HepG2 (cell line): ENCODE measurements at regions not wholly inside any gene's neighbourhood (a gene's known extent, or its start where the extent isn't known, plus 50 kb on each side); places are given as distances from the start of the nearest gene placed in this dataset.

Experiments
- ARNT ChIP-seq: fragments of 450-650 bp; IDR thresholded peaks from 2 replicates; pipeline ENCODE4 v1.6.1; 2017
- ARNTL ChIP-seq: sonication (generic); formaldehyde crosslinking; IDR thresholded peaks from 2 replicates; pipeline ENCODE4 v1.4.0; 2020; ENCODE audit warnings: mild to moderate bottlenecking, missing genetic modification reagents
- DNMT1 ChIP-seq: sonication (generic); formaldehyde crosslinking; IDR thresholded peaks from 2 replicates; pipeline ENCODE4 v1.5.1; 2020; ENCODE audit warnings: mild to moderate bottlenecking, missing genetic modification reagents
- ELK4 ChIP-seq: sonication (generic); formaldehyde crosslinking; IDR thresholded peaks from 2 replicates; pipeline ENCODE4 v1.9.0; 2021; ENCODE audit warnings: missing genetic modification reagents, borderline replicate concordance
- IKZF5 ChIP-seq: IDR thresholded peaks from 2 replicates; pipeline ENCODE4 v1.6.1; 2018; ENCODE audit warnings: missing genetic modification reagents, mild to moderate bottlenecking, missing compliant biosample characterization
- KDM6A ChIP-seq: IDR thresholded peaks from 2 replicates; pipeline ENCODE4 v1.6.1; 2016; ENCODE audit warnings: low read depth
- MYC ChIP-seq: sonication (generic); formaldehyde crosslinking; IDR thresholded peaks from 2 replicates; pipeline ENCODE4 v1.9.0; 2021; ENCODE audit warnings: missing genetic modification reagents, borderline replicate concordance
- PCBP1 ChIP-seq: fragments of 200-400 bp; formaldehyde crosslinking; IDR thresholded peaks from 2 replicates; pipeline ENCODE4 v1.6.1; 2017; ENCODE audit warnings: mild to moderate bottlenecking, low read depth, low read length, borderline replicate concordance
- PITX1 ChIP-seq: sonication (generic); formaldehyde crosslinking; IDR thresholded peaks from 2 replicates; pipeline ENCODE4 v1.5.1; 2020; ENCODE audit warnings: mild to moderate bottlenecking, missing genetic modification reagents
- RFXANK ChIP-seq: IDR thresholded peaks from 2 replicates; pipeline ENCODE4 v1.6.1; 2016
- SP2 ChIP-seq: sonication (generic); formaldehyde crosslinking; IDR thresholded peaks from 2 replicates; pipeline ENCODE4 v1.5.1; 2020; ENCODE audit warnings: mild to moderate bottlenecking, missing genetic modification reagents
- SRSF4 ChIP-seq: fragments of 200-400 bp; formaldehyde crosslinking; IDR thresholded peaks from one replicate; pipeline ENCODE4 v1.6.1; 2018; ENCODE audit warnings: mild to moderate bottlenecking, low read depth, low read length, moderate library complexity; ENCODE audit not compliant: poor library complexity, severe bottlenecking
- STAG1 ChIP-seq: sonication (generic); formaldehyde crosslinking; IDR thresholded peaks from 2 replicates; pipeline ENCODE4 v1.4.0; 2020; ENCODE audit warnings: missing genetic modification reagents
- ZNF441 ChIP-seq: sonication (generic); formaldehyde crosslinking; IDR thresholded peaks from 2 replicates; pipeline ENCODE4 v1.7.0; 2021; ENCODE audit warnings: missing genetic modification reagents, borderline replicate concordance
- ZNF446 ChIP-seq: sonication (generic); formaldehyde crosslinking; IDR thresholded peaks from 2 replicates; pipeline ENCODE4 v1.5.0; 2020; ENCODE audit warnings: mild to moderate bottlenecking, missing genetic modification reagents
- ZSCAN12 ChIP-seq: sonication (generic); formaldehyde crosslinking; IDR thresholded peaks from 2 replicates; pipeline ENCODE4 v1.9.0; 2021; ENCODE audit warnings: mild to moderate bottlenecking, missing genetic modification reagents
- TF ChIP-seq, protein P1 (sequence below): sonication (generic); formaldehyde crosslinking; IDR thresholded peaks from 2 replicates; pipeline ENCODE4 v1.4.0; 2020; ENCODE audit warnings: missing genetic modification reagents, low read depth, mild to moderate bottlenecking, borderline replicate concordance
- TF ChIP-seq, protein P2 (sequence below): sonication (generic); formaldehyde crosslinking; IDR thresholded peaks from 2 replicates; pipeline ENCODE4 v1.5.1; 2020; ENCODE audit warnings: mild to moderate bottlenecking, missing genetic modification reagents, borderline replicate concordance
- TF ChIP-seq, protein P3 (sequence below): IDR thresholded peaks from 2 replicates; pipeline ENCODE4 v1.6.1; 2016

DNA sequence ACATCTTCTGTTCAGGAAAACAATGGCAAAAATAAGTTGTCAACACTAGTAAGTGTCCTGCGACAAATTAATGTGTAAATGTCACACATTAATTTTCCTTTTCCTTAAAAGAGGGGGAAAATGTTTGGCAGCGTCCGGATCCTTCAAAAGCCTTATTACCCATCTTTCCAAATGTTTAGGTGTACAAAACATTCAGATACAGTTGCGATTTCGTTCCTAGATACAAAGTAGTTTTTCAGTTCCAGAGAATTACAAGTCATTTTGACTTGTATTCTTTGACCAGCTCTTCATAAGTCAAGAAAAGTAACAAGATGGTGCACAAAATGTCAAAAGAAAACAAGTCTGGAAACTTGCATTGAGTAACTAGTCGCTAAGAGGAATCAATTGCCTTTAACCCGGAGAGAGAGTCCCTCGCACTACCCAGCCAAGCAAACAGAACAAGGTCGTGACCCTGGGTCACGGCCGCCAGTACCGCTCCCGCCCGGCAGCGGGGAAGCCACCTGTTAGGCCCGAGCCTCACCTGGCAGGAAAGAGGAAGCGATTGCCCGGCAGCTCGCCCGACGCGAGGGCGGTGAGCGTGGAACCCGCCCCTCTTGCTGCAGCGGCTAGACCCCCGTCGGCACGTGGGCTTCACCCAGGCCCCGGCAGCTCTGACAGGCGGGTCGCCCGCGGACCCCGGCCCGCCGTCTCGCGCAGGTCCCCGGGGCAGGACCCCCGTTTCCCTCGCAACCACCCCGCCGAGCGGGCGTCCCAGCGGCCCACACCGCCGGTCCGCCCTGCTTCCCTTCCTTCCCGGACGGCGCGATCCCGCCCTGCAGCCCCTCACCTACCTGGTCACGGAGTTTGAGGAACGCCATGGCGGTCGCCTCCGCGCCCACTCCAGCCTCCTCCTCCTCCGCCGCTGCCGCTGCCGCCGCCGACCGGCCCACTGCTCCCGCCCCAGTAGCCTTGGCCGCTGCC, 61.0 kb upstream of the ANKRD28 start (continued):
- TF ChIP-seq IKZF5, result peak; percentile 89
- TF ChIP-seq DNMT1 (CRISPR knock-in tag), result 0 out of 2 replicates have a peak, but pooled peaks have one; percentile 62
- no peak for TF ChIP-seq ZSCAN12 (CRISPR knock-in tag)
- peak; percentile 45; the same call in 1 of the 2 replicates for TF ChIP-seq ARNTL (CRISPR knock-in tag)
- TF ChIP-seq KDM6A (CRISPR knock-in tag), result no peak
- TF ChIP-seq, protein P1, sequence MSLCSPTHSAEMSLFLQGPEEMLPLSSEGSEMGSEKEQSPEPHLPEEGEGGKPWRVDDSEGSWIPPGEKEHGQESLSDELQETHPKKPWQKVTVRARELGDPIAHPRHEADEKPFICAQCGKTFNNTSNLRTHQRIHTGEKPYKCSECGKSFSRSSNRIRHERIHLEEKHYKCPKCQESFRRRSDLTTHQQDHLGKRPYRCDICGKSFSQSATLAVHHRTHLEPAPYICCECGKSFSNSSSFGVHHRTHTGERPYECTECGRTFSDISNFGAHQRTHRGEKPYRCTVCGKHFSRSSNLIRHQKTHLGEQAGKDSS (CRISPR knock-in tag), result 0 out of 2 replicates have a peak, but pooled peaks have one; percentile 50
- no peak for TF ChIP-seq SRSF4
- 0 out of 2 replicates have a peak, but pooled peaks have one; percentile 28 for TF ChIP-seq ELK4 (CRISPR knock-in tag)
- TF ChIP-seq, protein P2, sequence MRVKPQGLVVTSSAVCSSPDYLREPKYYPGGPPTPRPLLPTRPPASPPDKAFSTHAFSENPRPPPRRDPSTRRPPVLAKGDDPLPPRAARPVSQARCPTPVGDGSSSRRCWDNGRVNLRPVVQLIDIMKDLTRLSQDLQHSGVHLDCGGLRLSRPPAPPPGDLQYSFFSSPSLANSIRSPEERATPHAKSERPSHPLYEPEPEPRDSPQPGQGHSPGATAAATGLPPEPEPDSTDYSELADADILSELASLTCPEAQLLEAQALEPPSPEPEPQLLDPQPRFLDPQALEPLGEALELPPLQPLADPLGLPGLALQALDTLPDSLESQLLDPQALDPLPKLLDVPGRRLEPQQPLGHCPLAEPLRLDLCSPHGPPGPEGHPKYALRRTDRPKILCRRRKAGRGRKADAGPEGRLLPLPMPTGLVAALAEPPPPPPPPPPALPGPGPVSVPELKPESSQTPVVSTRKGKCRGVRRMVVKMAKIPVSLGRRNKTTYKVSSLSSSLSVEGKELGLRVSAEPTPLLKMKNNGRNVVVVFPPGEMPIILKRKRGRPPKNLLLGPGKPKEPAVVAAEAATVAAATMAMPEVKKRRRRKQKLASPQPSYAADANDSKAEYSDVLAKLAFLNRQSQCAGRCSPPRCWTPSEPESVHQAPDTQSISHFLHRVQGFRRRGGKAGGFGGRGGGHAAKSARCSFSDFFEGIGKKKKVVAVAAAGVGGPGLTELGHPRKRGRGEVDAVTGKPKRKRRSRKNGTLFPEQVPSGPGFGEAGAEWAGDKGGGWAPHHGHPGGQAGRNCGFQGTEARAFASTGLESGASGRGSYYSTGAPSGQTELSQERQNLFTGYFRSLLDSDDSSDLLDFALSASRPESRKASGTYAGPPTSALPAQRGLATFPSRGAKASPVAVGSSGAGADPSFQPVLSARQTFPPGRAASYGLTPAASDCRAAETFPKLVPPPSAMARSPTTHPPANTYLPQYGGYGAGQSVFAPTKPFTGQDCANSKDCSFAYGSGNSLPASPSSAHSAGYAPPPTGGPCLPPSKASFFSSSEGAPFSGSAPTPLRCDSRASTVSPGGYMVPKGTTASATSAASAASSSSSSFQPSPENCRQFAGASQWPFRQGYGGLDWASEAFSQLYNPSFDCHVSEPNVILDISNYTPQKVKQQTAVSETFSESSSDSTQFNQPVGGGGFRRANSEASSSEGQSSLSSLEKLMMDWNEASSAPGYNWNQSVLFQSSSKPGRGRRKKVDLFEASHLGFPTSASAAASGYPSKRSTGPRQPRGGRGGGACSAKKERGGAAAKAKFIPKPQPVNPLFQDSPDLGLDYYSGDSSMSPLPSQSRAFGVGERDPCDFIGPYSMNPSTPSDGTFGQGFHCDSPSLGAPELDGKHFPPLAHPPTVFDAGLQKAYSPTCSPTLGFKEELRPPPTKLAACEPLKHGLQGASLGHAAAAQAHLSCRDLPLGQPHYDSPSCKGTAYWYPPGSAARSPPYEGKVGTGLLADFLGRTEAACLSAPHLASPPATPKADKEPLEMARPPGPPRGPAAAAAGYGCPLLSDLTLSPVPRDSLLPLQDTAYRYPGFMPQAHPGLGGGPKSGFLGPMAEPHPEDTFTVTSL (CRISPR knock-in tag), result no peak; the same call in 1 of the 2 replicates
- TF ChIP-seq STAG1, result peak; percentile 21; the same call in 1 of the 2 replicates
- peak; percentile 69 for TF ChIP-seq PITX1 (CRISPR knock-in tag)
- peak; percentile 85 for TF ChIP-seq ZNF446
- TF ChIP-seq RFXANK, result no peak
- peak; percentile 84; the same call in 1 of the 2 replicates for TF ChIP-seq MYC (CRISPR knock-in tag)
- peak; percentile 36; the same call in 1 of the 2 replicates for TF ChIP-seq ZNF441 (CRISPR knock-in tag)
- no peak for TF ChIP-seq ARNT
- no peak for TF ChIP-seq PCBP1
- no peak for TF ChIP-seq SP2
- TF ChIP-seq, protein P3, sequence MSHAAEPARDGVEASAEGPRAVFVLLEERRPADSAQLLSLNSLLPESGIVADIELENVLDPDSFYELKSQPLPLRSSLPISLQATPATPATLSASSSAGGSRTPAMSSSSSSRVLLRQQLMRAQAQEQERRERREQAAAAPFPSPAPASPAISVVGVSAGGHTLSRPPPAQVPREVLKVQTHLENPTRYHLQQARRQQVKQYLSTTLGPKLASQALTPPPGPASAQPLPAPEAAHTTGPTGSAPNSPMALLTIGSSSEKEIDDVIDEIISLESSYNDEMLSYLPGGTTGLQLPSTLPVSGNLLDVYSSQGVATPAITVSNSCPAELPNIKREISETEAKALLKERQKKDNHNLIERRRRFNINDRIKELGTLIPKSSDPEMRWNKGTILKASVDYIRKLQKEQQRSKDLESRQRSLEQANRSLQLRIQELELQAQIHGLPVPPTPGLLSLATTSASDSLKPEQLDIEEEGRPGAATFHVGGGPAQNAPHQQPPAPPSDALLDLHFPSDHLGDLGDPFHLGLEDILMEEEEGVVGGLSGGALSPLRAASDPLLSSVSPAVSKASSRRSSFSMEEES (CRISPR knock-in tag), result peak; percentile 68; the same call in 1 of the 2 replicates
